Loucy (cell line): ENCODE measurements at regions not wholly inside any gene's neighbourhood (a gene's known extent, or its start where the extent isn't known, plus 50 kb on each side); places are given as distances from the start of the nearest gene placed in this dataset.

Source experiments
- EZH2phosphoT487 ChIP-seq: fragments of 200-600 bp; IDR thresholded peaks from 2 replicates; pipeline ENCODE4 v1.6.1; 2018; ENCODE audit warnings: antibody characterized with exemption, mild to moderate bottlenecking, moderate library complexity, borderline replicate concordance
- TF ChIP-seq, protein P1 (sequence below): fragments of 200-600 bp; sonication (generic); conservative IDR thresholded peaks from 2 replicates; pipeline ENCODE4 v1.5.1; 2014; ENCODE audit warnings: mild to moderate bottlenecking, antibody characterized with exemption, low read length

DNA sequence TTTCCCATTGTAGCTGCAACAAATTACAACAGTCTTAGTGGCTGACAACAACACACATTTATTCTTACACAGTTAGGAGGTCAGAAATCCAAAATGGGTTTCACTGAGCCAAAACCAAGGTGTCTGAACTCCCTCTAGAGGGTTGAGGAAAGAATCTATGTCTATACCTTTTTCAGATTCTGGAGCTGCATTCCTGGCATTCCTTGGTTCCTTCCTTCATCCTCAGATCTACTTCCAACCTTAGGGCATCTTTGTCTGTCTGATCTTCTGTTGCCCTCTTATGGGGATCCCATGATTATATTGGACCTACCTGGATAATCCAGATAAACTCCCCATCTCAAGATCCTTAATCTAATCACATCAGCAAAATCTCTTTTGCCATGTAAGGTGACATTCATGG lies 540.9 kb upstream of the MAP3K7 start:
- TF ChIP-seq, protein P1, sequence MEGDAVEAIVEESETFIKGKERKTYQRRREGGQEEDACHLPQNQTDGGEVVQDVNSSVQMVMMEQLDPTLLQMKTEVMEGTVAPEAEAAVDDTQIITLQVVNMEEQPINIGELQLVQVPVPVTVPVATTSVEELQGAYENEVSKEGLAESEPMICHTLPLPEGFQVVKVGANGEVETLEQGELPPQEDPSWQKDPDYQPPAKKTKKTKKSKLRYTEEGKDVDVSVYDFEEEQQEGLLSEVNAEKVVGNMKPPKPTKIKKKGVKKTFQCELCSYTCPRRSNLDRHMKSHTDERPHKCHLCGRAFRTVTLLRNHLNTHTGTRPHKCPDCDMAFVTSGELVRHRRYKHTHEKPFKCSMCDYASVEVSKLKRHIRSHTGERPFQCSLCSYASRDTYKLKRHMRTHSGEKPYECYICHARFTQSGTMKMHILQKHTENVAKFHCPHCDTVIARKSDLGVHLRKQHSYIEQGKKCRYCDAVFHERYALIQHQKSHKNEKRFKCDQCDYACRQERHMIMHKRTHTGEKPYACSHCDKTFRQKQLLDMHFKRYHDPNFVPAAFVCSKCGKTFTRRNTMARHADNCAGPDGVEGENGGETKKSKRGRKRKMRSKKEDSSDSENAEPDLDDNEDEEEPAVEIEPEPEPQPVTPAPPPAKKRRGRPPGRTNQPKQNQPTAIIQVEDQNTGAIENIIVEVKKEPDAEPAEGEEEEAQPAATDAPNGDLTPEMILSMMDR, result no peak
- TF ChIP-seq EZH2phosphoT487, result no peak
